Left lobe of liver (tissue), 2 donors: ENCODE measurements at regions not wholly inside any gene's neighbourhood (a gene's known extent, or its start where the extent isn't known, plus 50 kb on each side); places are given as distances from the start of the nearest gene placed in this dataset.

Experiments
- ATAC-seq: fragments of 200-7000 bp; cut with Tn5 transposase; one replicate; pipeline ENCODE4 v1.9.1; 2020; ENCODE audit warnings: mild to moderate bottlenecking, moderate library complexity
- DNase-seq: peaks from one replicate; pipeline ENCODE4 v3.0.0-alpha.2; 2020; ENCODE audit warnings: low spot score
- donor health status: DM: no; HTN: no; CAD: no; lungs with moderate emphysema.
- donor health status: DM: no; HTN: yes; CAD: no.

GRCh38 chr10:3231951-3232730 lies 59.6 kb upstream of the PITRM1 start:
- no peak for ATAC-seq
- no peak for DNase-seq

- no peak for DNase-seq
- no peak for ATAC-seq
Observed at GRCh38 chr10:3229815-3230214, 57.2 kb upstream of the PITRM1 start.

GRCh38 chr10:3228629-3228945 lies 56.0 kb upstream of the PITRM1 start:
- DNase-seq (no peak), ATAC-seq (no peak)

GRCh38 chr10:3226960-3227744 lies 54.6 kb upstream of the PITRM1 start:
- no peak for ATAC-seq
- no peak for DNase-seq

GRCh38 chr10:3225561-3225960 lies 53.0 kb upstream of the PITRM1 start:
- DNase-seq (no peak), ATAC-seq (no peak)

GRCh38 chr10:3224241-3224640 lies 51.7 kb upstream of the PITRM1 start:
- ATAC-seq (no peak), DNase-seq (no peak)

- no peak for ATAC-seq
- no peak for DNase-seq
Observed at GRCh38 chr10:3222626-3223025, 50.0 kb upstream of the PITRM1 start.
